ENCODE measurements at regions not wholly inside any gene's neighbourhood (a gene's known extent, or its start where the extent isn't known, plus 50 kb on each side); places are given as distances from the start of the nearest gene placed in this dataset.

DNA sequence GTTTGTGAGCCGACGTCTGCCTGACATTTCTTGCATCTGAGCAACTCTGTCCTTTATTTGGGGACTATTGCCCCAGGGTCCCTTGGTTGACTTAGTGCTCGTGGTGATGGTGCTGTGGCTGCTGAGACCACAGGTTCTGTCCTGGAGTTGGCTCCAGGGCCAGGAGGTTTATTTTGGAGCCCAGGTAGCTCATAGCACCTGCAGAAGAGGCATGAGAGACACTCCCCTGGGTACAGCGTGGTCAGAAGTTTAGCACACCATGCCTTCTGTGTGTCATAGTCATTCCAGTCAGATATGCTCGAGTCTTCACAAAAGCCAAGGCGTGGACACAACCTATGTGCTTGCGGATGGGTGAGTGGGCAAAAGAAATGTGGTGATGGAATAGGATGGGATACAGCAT is 496.9 kb downstream of the TCERG1L start:
- no peak overlapping the region for H3K4me3 ChIP-seq (ENCODE audit: low read length)
- no peak overlapping the region for H3K9ac ChIP-seq (ENCODE audit: low read length)
- H3K4me1 ChIP-seq (ENCODE audit: low read length) = no peaks in the 10 kb centered on the region
- no peaks in the 10 kb centered on the region for H3K27me3 ChIP-seq (ENCODE audit: low read depth, low read length)
- H3K9me3 ChIP-seq (ENCODE audit: insufficient read depth, low read length) = no peaks in the 10 kb centered on the region
- TF ChIP-seq EZH2phosphoT487 (IDR thresholded peaks at IDR 0.05; ENCODE audit: low read depth) (no peak), CTCF (IDR thresholded peaks at IDR 0.05; ENCODE audit: low read depth, low read length) (no peak)
- no peaks in the 10 kb centered on the region for H3K79me2 ChIP-seq (ENCODE audit: low read length)
- no peak overlapping the region for H3K27ac ChIP-seq (ENCODE audit: low read length)
- no peaks in the 10 kb centered on the region for H3K36me3 ChIP-seq (replicated peaks; ENCODE audit: low read depth, low read length)
- no peak overlapping the region for H2AFZ ChIP-seq (ENCODE audit: low read depth, low read length)
- H3K4me2 ChIP-seq (ENCODE audit: low read length) = no peak overlapping the region
- H4K20me1 ChIP-seq (ENCODE audit: insufficient read depth, low read length) = no peaks in the 10 kb centered on the region

- Histone ChIP-seq H3K4me1 (ENCODE audit: low read length) (no peaks in the 10 kb centered on the region), H3K4me2 (ENCODE audit: low read length) (no peak overlapping the region), H3K27ac (ENCODE audit: low read length) (no peak overlapping the region), H3K9me3 (ENCODE audit: insufficient read depth, low read length) (no peaks in the 10 kb centered on the region), H4K20me1 (ENCODE audit: insufficient read depth, low read length) (no peaks in the 10 kb centered on the region), H3K27me3 (ENCODE audit: low read depth, low read length) (no peaks in the 10 kb centered on the region), H3K79me2 (ENCODE audit: low read length) (no peaks in the 10 kb centered on the region), H3K9ac (ENCODE audit: low read length) (no peak overlapping the region), H3K4me3 (ENCODE audit: low read length) (no peak overlapping the region), H3K36me3 (replicated peaks; ENCODE audit: low read depth, low read length) (no peaks in the 10 kb centered on the region), H2AFZ (ENCODE audit: low read depth, low read length) (no peak overlapping the region)
- TF ChIP-seq CTCF (IDR thresholded peaks at IDR 0.05; ENCODE audit: low read depth, low read length) = no peak
These were observed 495.2 kb downstream of the TCERG1L start for GRCh38 chr10:130816116-130816901.

DNA sequence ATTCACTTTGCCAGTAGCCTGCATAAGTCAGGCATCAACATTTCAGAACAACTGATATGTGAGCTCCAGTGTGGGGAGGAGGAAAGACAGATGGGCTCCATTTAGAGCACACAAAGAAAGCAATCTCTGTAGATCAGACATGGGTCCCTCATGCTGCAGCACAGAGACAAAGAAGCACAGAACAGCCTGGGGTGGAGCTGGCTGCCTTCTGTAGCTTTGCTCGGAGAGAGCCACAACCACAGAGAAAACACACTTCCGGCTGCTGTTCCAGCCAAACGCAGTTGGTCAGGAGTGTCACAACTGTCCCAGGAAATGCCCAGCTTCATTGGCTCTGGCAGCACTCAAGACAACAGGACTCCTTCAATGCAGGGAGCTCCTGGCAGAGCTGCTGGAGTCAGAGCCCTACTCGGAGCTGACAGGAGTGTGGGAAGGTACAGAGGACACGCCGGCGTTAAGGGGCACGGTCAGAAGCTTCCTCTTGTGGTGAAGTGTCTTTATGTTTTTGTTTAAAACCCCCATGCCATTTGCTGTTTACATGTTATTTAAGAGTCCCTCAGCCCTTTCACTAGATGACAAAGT is 494.4 kb downstream of the TCERG1L start:
- no peak overlapping the region for H3K4me2 ChIP-seq (ENCODE audit: low read length)
- TF ChIP-seq EZH2phosphoT487 (IDR thresholded peaks at IDR 0.05; ENCODE audit: low read depth) = no peak
- no peak for TF ChIP-seq CTCF (IDR thresholded peaks at IDR 0.05; ENCODE audit: low read depth, low read length)

DNA sequence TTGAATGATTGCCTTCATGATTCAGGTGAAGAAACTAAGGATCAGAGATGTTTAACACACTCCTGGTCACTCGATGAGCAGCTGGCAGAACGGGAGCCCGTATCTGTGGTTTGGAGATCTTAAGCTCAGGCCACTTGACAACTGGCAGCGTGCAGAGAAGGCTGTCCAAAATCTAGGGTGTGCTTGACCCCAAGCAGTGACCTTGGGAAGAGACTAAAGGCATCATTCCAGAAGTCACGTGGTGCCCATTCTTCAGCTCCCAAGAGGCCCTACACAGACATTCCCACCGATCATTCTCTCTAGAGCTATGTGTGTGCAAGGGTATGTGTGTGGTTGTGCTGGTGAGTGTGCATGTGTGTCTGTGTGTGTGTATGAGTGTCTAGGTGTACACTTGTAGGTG is 493.8 kb downstream of the TCERG1L start:
- Histone ChIP-seq H3K9ac (ENCODE audit: low read length) (no peak overlapping the region), H2AFZ (ENCODE audit: low read depth, low read length) (no peak overlapping the region), H4K20me1 (ENCODE audit: insufficient read depth, low read length) (no peaks in the 10 kb centered on the region), H3K4me3 (ENCODE audit: low read length) (no peak overlapping the region), H3K36me3 (replicated peaks; ENCODE audit: low read depth, low read length) (no peaks in the 10 kb centered on the region), H3K4me1 (ENCODE audit: low read length) (no peaks in the 10 kb centered on the region), H3K9me3 (ENCODE audit: insufficient read depth, low read length) (no peaks in the 10 kb centered on the region), H3K79me2 (ENCODE audit: low read length) (no peaks in the 10 kb centered on the region), H3K27me3 (ENCODE audit: low read depth, low read length) (no peaks in the 10 kb centered on the region), H3K27ac (ENCODE audit: low read length) (no peak overlapping the region), H3K4me2 (ENCODE audit: low read length) (no peak overlapping the region)
- TF ChIP-seq EZH2phosphoT487 (IDR thresholded peaks at IDR 0.05; ENCODE audit: low read depth) (no peak), CTCF (IDR thresholded peaks at IDR 0.05; ENCODE audit: low read depth, low read length) (no peak)

More for the DNA sequence above, 494.4 kb downstream of the TCERG1L start:
- Histone ChIP-seq H3K4me3 (ENCODE audit: low read length) (no peak overlapping the region), H4K20me1 (ENCODE audit: insufficient read depth, low read length) (no peaks in the 10 kb centered on the region), H3K27ac (ENCODE audit: low read length) (no peak overlapping the region), H3K79me2 (ENCODE audit: low read length) (no peaks in the 10 kb centered on the region), H3K27me3 (ENCODE audit: low read depth, low read length) (no peaks in the 10 kb centered on the region), H2AFZ (ENCODE audit: low read depth, low read length) (no peak overlapping the region), H3K9ac (ENCODE audit: low read length) (no peak overlapping the region), H3K36me3 (replicated peaks; ENCODE audit: low read depth, low read length) (no peaks in the 10 kb centered on the region), H3K9me3 (ENCODE audit: insufficient read depth, low read length) (no peaks in the 10 kb centered on the region), H3K4me1 (ENCODE audit: low read length) (no peaks in the 10 kb centered on the region)

Measured in OCI-LY3 (cell line).